WTC11 (cell line): ENCODE measurements at regions not wholly inside any gene's neighbourhood (a gene's known extent, or its start where the extent isn't known, plus 50 kb on each side); places are given as distances from the start of the nearest gene placed in this dataset.

ENCODE experiments used
- FOXP1 ChIP-seq: sonication (generic); formaldehyde crosslinking; IDR thresholded peaks from 2 replicates; pipeline ENCODE4 v1.8.0; 2022; ENCODE audit warnings: missing genetic modification reagents, mild to moderate bottlenecking, moderate library complexity, borderline replicate concordance
- JUN ChIP-seq: sonication (generic); formaldehyde crosslinking; IDR thresholded peaks from 2 replicates; pipeline ENCODE4 v1.8.0; 2023; ENCODE audit warnings: mild to moderate bottlenecking, missing genetic modification reagents
- NR1H2 ChIP-seq: sonication (generic); formaldehyde crosslinking; IDR thresholded peaks from 2 replicates; pipeline ENCODE4 v1.9.0; 2021; ENCODE audit warnings: mild to moderate bottlenecking, moderate library complexity, missing genetic modification reagents
- NR3C1 ChIP-seq: sonication (generic); formaldehyde crosslinking; conservative IDR thresholded peaks from 2 replicates; pipeline ENCODE4 v1.8.1; 2023; ENCODE audit warnings: low read depth, mild to moderate bottlenecking, missing genetic modification reagents
- ZNF671 ChIP-seq: fragments of 250-450 bp; sonication (Bioruptor Pico); IDR thresholded peaks from 2 replicates; pipeline ENCODE4 v1.8.0; 2021; ENCODE audit warnings: mild to moderate bottlenecking
- TF ChIP-seq, protein P1 (sequence below): fragments of 200-600 bp; IDR thresholded peaks from 2 replicates; pipeline ENCODE4 v1.8.0; 2022; ENCODE audit warnings: antibody characterized with exemption
- TF ChIP-seq, protein P2 (sequence below): sonication (generic); formaldehyde crosslinking; IDR thresholded peaks from 2 replicates; pipeline ENCODE4 v1.8.0; 2022; ENCODE audit warnings: mild to moderate bottlenecking, missing genetic modification reagents
- TF ChIP-seq, protein P3 (sequence below): sonication (generic); formaldehyde crosslinking; IDR thresholded peaks from 2 replicates; pipeline ENCODE4 v1.8.1; 2022; ENCODE audit warnings: mild to moderate bottlenecking, moderate library complexity, missing genetic modification reagents

- TF ChIP-seq, protein P1, sequence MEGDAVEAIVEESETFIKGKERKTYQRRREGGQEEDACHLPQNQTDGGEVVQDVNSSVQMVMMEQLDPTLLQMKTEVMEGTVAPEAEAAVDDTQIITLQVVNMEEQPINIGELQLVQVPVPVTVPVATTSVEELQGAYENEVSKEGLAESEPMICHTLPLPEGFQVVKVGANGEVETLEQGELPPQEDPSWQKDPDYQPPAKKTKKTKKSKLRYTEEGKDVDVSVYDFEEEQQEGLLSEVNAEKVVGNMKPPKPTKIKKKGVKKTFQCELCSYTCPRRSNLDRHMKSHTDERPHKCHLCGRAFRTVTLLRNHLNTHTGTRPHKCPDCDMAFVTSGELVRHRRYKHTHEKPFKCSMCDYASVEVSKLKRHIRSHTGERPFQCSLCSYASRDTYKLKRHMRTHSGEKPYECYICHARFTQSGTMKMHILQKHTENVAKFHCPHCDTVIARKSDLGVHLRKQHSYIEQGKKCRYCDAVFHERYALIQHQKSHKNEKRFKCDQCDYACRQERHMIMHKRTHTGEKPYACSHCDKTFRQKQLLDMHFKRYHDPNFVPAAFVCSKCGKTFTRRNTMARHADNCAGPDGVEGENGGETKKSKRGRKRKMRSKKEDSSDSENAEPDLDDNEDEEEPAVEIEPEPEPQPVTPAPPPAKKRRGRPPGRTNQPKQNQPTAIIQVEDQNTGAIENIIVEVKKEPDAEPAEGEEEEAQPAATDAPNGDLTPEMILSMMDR: no peak
- TF ChIP-seq JUN (CRISPR knock-in tag) (no peak), NR1H2 (CRISPR knock-in tag) (no peak), ZNF671 (no peak), NR3C1 (no peak), FOXP1 (no peak)
- TF ChIP-seq, protein P2, sequence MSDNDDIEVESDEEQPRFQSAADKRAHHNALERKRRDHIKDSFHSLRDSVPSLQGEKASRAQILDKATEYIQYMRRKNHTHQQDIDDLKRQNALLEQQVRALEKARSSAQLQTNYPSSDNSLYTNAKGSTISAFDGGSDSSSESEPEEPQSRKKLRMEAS (CRISPR knock-in tag): no peak
- TF ChIP-seq, protein P3, sequence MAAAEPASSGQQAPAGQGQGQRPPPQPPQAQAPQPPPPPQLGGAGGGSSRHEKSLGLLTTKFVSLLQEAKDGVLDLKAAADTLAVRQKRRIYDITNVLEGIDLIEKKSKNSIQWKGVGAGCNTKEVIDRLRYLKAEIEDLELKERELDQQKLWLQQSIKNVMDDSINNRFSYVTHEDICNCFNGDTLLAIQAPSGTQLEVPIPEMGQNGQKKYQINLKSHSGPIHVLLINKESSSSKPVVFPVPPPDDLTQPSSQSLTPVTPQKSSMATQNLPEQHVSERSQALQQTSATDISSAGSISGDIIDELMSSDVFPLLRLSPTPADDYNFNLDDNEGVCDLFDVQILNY: no peak
Measured at GRCh38 chr1:199936441-199936840, 91.1 kb upstream of the NR5A2 start.
